ENCODE measurements at regions not wholly inside any gene's neighbourhood (a gene's known extent, or its start where the extent isn't known, plus 50 kb on each side); places are given as distances from the start of the nearest gene placed in this dataset.
"Not testable (repeated sequence)": the region's sequence is repeated elsewhere in the genome, so short reads cannot be mapped to it uniquely, and the experiment has no call there.

- no peak for DNase-seq (ENCODE audit: low read depth in 4 of 4, low spot score in 2 of 4)
Measured at GRCh38 chr2:122251158-122251557, 495.7 kb downstream of the TSN start.

- no peak for DNase-seq (ENCODE audit: low read depth in 4 of 4, low spot score in 2 of 4)
Measured at GRCh38 chr2:122251566-122251965, 496.1 kb downstream of the TSN start.

GRCh38 chr2:122255924-122256323 lies 500.5 kb downstream of the TSN start:
- no peak for DNase-seq (ENCODE audit: low read depth in 4 of 4, low spot score in 2 of 4)

GRCh38 chr2:122261911-122262310 lies 506.5 kb downstream of the TSN start:
- DNase-seq (ENCODE audit: low read depth in 4 of 4, low spot score in 2 of 4), result no peak

GRCh38 chr2:122263746-122264145 lies 508.3 kb downstream of the TSN start:
- DNase-seq (ENCODE audit: low read depth in 4 of 4, low spot score in 2 of 4), result no peak

- no peak for DNase-seq (ENCODE audit: low read depth in 4 of 4, low spot score in 2 of 4)
Measured at GRCh38 chr2:122266636-122267035, 511.2 kb downstream of the TSN start.

GRCh38 chr2:122267947-122268346 lies 512.5 kb downstream of the TSN start:
- DNase-seq (ENCODE audit: low read depth in 4 of 4, low spot score in 2 of 4), result no peak

- DNase-seq (ENCODE audit: low read depth in 4 of 4, low spot score in 2 of 4), result no peak
Measured at GRCh38 chr2:122273785-122274419, 518.5 kb downstream of the TSN start.

GRCh38 chr2:122277956-122278355 lies 522.5 kb downstream of the TSN start:
- DNase-seq (ENCODE audit: low read depth in 4 of 4, low spot score in 2 of 4), result no peak

- DNase-seq (ENCODE audit: low read depth in 4 of 4, low spot score in 2 of 4), result no peak
Measured at GRCh38 chr2:122300758-122301157, 545.3 kb downstream of the TSN start.

GRCh38 chr2:122307763-122308162 lies 552.3 kb downstream of the TSN start:
- DNase-seq (ENCODE audit: low read depth in 4 of 4, low spot score in 2 of 4), result no peak

GRCh38 chr2:122315306-122315705 lies 559.9 kb downstream of the TSN start:
- DNase-seq (ENCODE audit: low read depth in 4 of 4, low spot score in 2 of 4), result no peak

- no peak for DNase-seq (ENCODE audit: low read depth in 4 of 4, low spot score in 2 of 4)
Measured at GRCh38 chr2:122319539-122320132, 564.2 kb downstream of the TSN start.

GRCh38 chr2:122322815-122323214 lies 567.4 kb downstream of the TSN start:
- DNase-seq (ENCODE audit: low read depth in 4 of 4, low spot score in 2 of 4), result no peak

GRCh38 chr2:122323927-122324326 lies 568.5 kb downstream of the TSN start:
- DNase-seq (ENCODE audit: low read depth in 4 of 4, low spot score in 2 of 4), result no peak

GRCh38 chr2:122326471-122326870 lies 571.0 kb downstream of the TSN start:
- no peak for DNase-seq (ENCODE audit: low read depth in 4 of 4, low spot score in 2 of 4)

- DNase-seq (ENCODE audit: low read depth in 4 of 4, low spot score in 2 of 4), result no peak
Measured at GRCh38 chr2:122328816-122329215, 573.4 kb downstream of the TSN start.

- no peak for DNase-seq (ENCODE audit: low read depth in 4 of 4, low spot score in 2 of 4)
Measured at GRCh38 chr2:122329278-122329677, 573.8 kb downstream of the TSN start.

- no peak for DNase-seq (ENCODE audit: low read depth in 4 of 4, low spot score in 2 of 4)
Measured at GRCh38 chr2:122333932-122334331, 578.5 kb downstream of the TSN start.

- DNase-seq (ENCODE audit: low read depth in 4 of 4, low spot score in 2 of 4), result no peak
Measured at GRCh38 chr2:122338000-122338399, 582.5 kb downstream of the TSN start.

- DNase-seq (ENCODE audit: low read depth in 4 of 4, low spot score in 2 of 4), result no peak
Measured at GRCh38 chr2:122340246-122340645, 584.8 kb downstream of the TSN start.

- DNase-seq (ENCODE audit: low read depth in 4 of 4, low spot score in 2 of 4), result no peak
Measured at GRCh38 chr2:122341007-122341406, 585.6 kb downstream of the TSN start.

GRCh38 chr2:122352151-122352550 lies 596.7 kb downstream of the TSN start:
- DNase-seq (ENCODE audit: low read depth in 4 of 4, low spot score in 2 of 4), result not testable (repeated sequence)
